ENCODE measurements at regions not wholly inside any gene's neighbourhood (a gene's known extent, or its start where the extent isn't known, plus 50 kb on each side); places are given as distances from the start of the nearest gene placed in this dataset.
"Not testable (repeated sequence)": the region's sequence is repeated elsewhere in the genome, so short reads cannot be mapped to it uniquely, and the experiment has no call there.

GRCh38 chr22:47872761-47873535 is 1110.5 kb downstream of the TBC1D22A start:
- DNase-seq (ENCODE audit: insufficient read length, low spot score) (no peak), FAIRE-seq (no peak)
- TF ChIP-seq TAF1 (IDR thresholded peaks at IDR 0.05; ENCODE audit: low read depth, low read length), result no peak

- DNase-seq (ENCODE audit: insufficient read length, low spot score), result no peak
- no peak for FAIRE-seq
- TF ChIP-seq TAF1 (IDR thresholded peaks at IDR 0.05; ENCODE audit: low read depth, low read length), result no peak
- TF ChIP-seq POLR2AphosphoS5 (IDR thresholded peaks at IDR 0.05; ENCODE audit: low read depth, low read length), result no peak
- TF ChIP-seq PAX5 (IDR thresholded peaks at IDR 0.05; ENCODE audit: insufficient read depth, low read length, severe bottlenecking), result no peak
- TF ChIP-seq SPI1 (IDR thresholded peaks at IDR 0.05; ENCODE audit: low read depth, low read length), result no peak
- no peak for TF ChIP-seq POLR2A (IDR thresholded peaks at IDR 0.05; ENCODE audit: low read depth, low read length)
- TF ChIP-seq POU2F2 (IDR thresholded peaks at IDR 0.05; ENCODE audit: low read depth, low read length), result no peak
Observed at GRCh38 chr22:47865626-47866025, 1103.2 kb downstream of the TBC1D22A start.

- FAIRE-seq (no peak), DNase-seq (ENCODE audit: insufficient read length, low spot score) (no peak)
- TF ChIP-seq POU2F2 (IDR thresholded peaks at IDR 0.05; ENCODE audit: low read depth, low read length) (no peak), POLR2A (IDR thresholded peaks at IDR 0.05; ENCODE audit: low read depth, low read length) (no peak), POLR2AphosphoS5 (IDR thresholded peaks at IDR 0.05; ENCODE audit: low read depth, low read length) (no peak)
Observed at GRCh38 chr22:47862394-47862793, 1099.9 kb downstream of the TBC1D22A start.

- not testable (repeated sequence) for DNase-seq (ENCODE audit: insufficient read length, low spot score); FAIRE-seq
Observed at GRCh38 chr22:47860907-47861306, 1098.5 kb downstream of the TBC1D22A start.

- no peak for DNase-seq (ENCODE audit: insufficient read length, low spot score)
- FAIRE-seq, result no peak
- TF ChIP-seq PAX5 (IDR thresholded peaks at IDR 0.05; ENCODE audit: insufficient read depth, low read length, severe bottlenecking), result no peak
- no peak for TF ChIP-seq POLR2A (IDR thresholded peaks at IDR 0.05; ENCODE audit: low read depth, low read length)
- TF ChIP-seq POU2F2 (IDR thresholded peaks at IDR 0.05; ENCODE audit: low read depth, low read length), result no peak
- TF ChIP-seq TAF1 (IDR thresholded peaks at IDR 0.05; ENCODE audit: low read depth, low read length), result no peak
- TF ChIP-seq POLR2AphosphoS5 (IDR thresholded peaks at IDR 0.05; ENCODE audit: low read depth, low read length), result no peak
Observed at GRCh38 chr22:47859881-47860525, 1097.6 kb downstream of the TBC1D22A start.

GRCh38 chr22:47858773-47859306 is 1096.4 kb downstream of the TBC1D22A start:
- TF ChIP-seq TAF1 (IDR thresholded peaks at IDR 0.05; ENCODE audit: low read depth, low read length) (no peak), POU2F2 (IDR thresholded peaks at IDR 0.05; ENCODE audit: low read depth, low read length) (no peak), POLR2A (IDR thresholded peaks at IDR 0.05; ENCODE audit: low read depth, low read length) (no peak), POLR2AphosphoS5 (IDR thresholded peaks at IDR 0.05; ENCODE audit: low read depth, low read length) (no peak), PAX5 (IDR thresholded peaks at IDR 0.05; ENCODE audit: insufficient read depth, low read length, severe bottlenecking) (no peak), SPI1 (IDR thresholded peaks at IDR 0.05; ENCODE audit: low read depth, low read length) (no peak)
- DNase-seq (ENCODE audit: insufficient read length, low spot score), result no peak
- no peak for FAIRE-seq

GRCh38 chr22:47854680-47855079 is 1092.2 kb downstream of the TBC1D22A start:
- FAIRE-seq, result no peak
- TF ChIP-seq TAF1 (IDR thresholded peaks at IDR 0.05; ENCODE audit: low read depth, low read length) (no peak), POLR2AphosphoS5 (IDR thresholded peaks at IDR 0.05; ENCODE audit: low read depth, low read length) (no peak), PAX5 (IDR thresholded peaks at IDR 0.05; ENCODE audit: insufficient read depth, low read length, severe bottlenecking) (no peak), POLR2A (IDR thresholded peaks at IDR 0.05; ENCODE audit: low read depth, low read length) (no peak), SPI1 (IDR thresholded peaks at IDR 0.05; ENCODE audit: low read depth, low read length) (no peak), POU2F2 (IDR thresholded peaks at IDR 0.05; ENCODE audit: low read depth, low read length) (no peak)
- no peak for DNase-seq (ENCODE audit: insufficient read length, low spot score)

GRCh38 chr22:47854251-47854650 is 1091.8 kb downstream of the TBC1D22A start:
- DNase-seq (ENCODE audit: insufficient read length, low spot score), result no peak
- no peak for FAIRE-seq
- TF ChIP-seq POLR2A (IDR thresholded peaks at IDR 0.05; ENCODE audit: low read depth, low read length) (no peak), PAX5 (IDR thresholded peaks at IDR 0.05; ENCODE audit: insufficient read depth, low read length, severe bottlenecking) (no peak), TAF1 (IDR thresholded peaks at IDR 0.05; ENCODE audit: low read depth, low read length) (no peak), POU2F2 (IDR thresholded peaks at IDR 0.05; ENCODE audit: low read depth, low read length) (no peak), POLR2AphosphoS5 (IDR thresholded peaks at IDR 0.05; ENCODE audit: low read depth, low read length) (no peak), SPI1 (IDR thresholded peaks at IDR 0.05; ENCODE audit: low read depth, low read length) (no peak)

- FAIRE-seq, result no peak
- no peak for TF ChIP-seq POLR2A (IDR thresholded peaks at IDR 0.05; ENCODE audit: low read depth, low read length)
- no peak for TF ChIP-seq POU2F2 (IDR thresholded peaks at IDR 0.05; ENCODE audit: low read depth, low read length)
- TF ChIP-seq TAF1 (IDR thresholded peaks at IDR 0.05; ENCODE audit: low read depth, low read length), result no peak
- no peak for TF ChIP-seq PAX5 (IDR thresholded peaks at IDR 0.05; ENCODE audit: insufficient read depth, low read length, severe bottlenecking)
- no peak for TF ChIP-seq SPI1 (IDR thresholded peaks at IDR 0.05; ENCODE audit: low read depth, low read length)
- no peak for TF ChIP-seq POLR2AphosphoS5 (IDR thresholded peaks at IDR 0.05; ENCODE audit: low read depth, low read length)
- DNase-seq (ENCODE audit: insufficient read length, low spot score), result no peak
Observed at GRCh38 chr22:47853750-47854149, 1091.3 kb downstream of the TBC1D22A start.

- no peak for FAIRE-seq
- no peak for DNase-seq (ENCODE audit: insufficient read length, low spot score)
- no peak for TF ChIP-seq TAF1 (IDR thresholded peaks at IDR 0.05; ENCODE audit: low read depth, low read length)
- no peak for TF ChIP-seq PAX5 (IDR thresholded peaks at IDR 0.05; ENCODE audit: insufficient read depth, low read length, severe bottlenecking)
- TF ChIP-seq POLR2AphosphoS5 (IDR thresholded peaks at IDR 0.05; ENCODE audit: low read depth, low read length), result no peak
- TF ChIP-seq POU2F2 (IDR thresholded peaks at IDR 0.05; ENCODE audit: low read depth, low read length), result no peak
- TF ChIP-seq POLR2A (IDR thresholded peaks at IDR 0.05; ENCODE audit: low read depth, low read length), result no peak
Observed at GRCh38 chr22:47851586-47851985, 1089.1 kb downstream of the TBC1D22A start.

Data from GM12891 (cell line).